Islet precursor cell (in vitro differentiated cells): ENCODE measurements at regions not wholly inside any gene's neighbourhood (a gene's known extent, or its start where the extent isn't known, plus 50 kb on each side); places are given as distances from the start of the nearest gene placed in this dataset.

Experiments
- DNase-seq: peaks from one replicate; pipeline ENCODE4 v3.0.0-alpha.2; 2018

- no peak for DNase-seq
Measured at GRCh38 chr6:18335948-18336347, 51.2 kb upstream of the RNF144B start.

DNA sequence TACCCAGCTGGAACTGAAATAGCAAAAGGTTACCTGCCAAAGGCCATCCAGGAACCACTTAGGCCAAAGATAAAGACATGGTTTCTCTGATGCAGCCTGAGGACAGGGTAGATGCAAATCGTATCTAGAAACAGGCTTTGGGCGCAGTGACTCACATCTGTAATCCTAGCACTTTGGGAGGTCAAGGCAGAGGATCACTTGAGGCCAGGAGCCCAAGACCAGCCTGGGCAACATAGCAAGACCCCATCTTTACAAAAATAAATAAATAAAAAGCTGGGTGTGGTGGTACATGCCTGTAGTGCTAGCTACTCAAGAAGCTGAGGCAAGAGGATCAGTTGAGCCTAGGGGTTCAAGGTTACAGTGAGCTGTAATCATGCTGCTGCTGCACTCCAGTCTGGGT lies 52.9 kb upstream of the RNF144B start:
- no peak for DNase-seq

DNA sequence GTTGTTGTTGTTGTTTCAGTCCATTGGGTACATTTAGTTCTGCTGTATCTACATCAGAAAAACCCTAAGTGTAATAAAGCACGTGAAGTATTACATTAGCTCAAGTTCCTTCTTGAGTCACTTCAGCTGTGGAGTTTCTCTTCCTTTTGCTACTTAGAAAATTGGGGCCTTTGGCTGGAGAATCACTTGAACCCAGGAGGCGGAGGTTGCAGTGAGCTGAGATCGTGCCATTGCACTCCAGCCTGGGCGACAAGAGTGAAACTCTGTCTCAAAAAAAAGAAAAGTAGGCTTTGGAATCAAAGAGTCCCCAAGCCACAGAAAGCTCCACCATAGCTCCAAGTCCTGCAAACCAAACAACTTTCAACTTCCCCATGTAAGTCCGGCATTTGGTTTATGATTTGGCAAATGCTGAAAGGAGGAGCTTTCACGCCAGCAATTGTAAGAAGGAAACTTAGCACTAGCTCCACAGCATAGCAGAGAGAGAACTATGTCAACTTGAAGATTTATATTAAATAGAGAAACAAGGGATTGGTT lies 56.5 kb upstream of the RNF144B start:
- no peak for DNase-seq

- no peak for DNase-seq
Measured at GRCh38 chr6:18329776-18330175, 57.4 kb upstream of the RNF144B start.

DNA sequence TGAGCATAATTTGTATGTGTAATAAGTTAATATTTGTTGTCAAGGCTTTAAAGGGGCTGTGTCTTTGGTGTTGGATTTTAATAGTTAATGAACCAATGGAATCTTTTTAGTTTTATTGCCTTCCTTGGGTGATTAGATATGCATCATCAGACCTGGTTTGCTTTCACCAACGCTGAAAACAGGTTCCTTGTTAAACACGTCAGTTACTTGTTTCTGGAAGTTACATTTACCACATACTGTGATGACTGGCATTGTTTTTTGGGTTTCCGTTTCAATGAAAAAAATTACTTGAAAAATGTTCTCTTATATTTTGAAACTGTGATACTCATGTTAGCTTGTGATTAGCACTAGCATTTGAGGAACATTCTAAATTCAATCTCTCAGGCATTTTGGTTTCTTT lies 58.6 kb upstream of the RNF144B start:
- no peak for DNase-seq

GRCh38 chr6:18328070-18328469 lies 59.1 kb upstream of the RNF144B start:
- no peak for DNase-seq

- DNase-seq, result peak; percentile 64
Measured at GRCh38 chr6:18327626-18328025, 59.5 kb upstream of the RNF144B start.

DNA sequence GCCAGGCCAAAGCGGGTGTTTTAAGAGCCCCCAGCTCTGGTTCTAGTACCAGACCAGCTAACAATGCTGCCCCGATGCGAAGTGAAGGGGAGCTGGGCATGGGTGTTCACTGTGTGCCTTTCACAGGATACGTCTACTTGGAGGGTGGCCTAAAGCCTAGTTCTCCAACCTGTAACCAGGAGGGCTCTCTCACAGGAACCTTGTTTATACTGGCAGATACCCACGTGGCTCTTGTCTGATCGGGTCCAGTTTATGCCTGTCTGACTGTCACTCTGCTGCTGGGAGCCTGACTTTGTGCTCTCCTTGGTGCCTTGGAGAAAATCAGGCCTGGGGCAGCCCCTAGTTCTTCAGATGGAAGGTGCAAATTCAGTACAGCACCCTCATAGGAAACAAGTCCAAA lies 60.2 kb upstream of the RNF144B start:
- DNase-seq, result no peak

DNA sequence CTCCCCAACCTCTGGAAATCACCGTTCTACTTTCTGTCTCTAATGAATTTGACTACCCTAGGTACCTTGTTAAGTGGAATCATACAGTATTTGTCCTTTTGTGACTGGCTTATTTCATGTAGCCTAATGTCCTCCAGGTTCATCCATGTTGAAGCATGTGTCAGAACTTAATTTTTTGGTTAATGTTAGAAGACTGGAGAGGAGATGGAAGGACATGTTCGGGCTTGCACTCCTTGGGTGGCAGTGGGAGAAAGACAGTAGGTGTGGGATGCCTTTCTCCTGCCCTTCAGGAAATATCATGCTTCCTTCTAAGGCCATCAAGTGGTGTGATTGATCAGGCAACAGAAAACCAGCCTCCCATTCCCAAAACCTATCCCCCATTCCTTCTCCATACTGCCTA lies 61.1 kb upstream of the RNF144B start:
- DNase-seq, result no peak

DNA sequence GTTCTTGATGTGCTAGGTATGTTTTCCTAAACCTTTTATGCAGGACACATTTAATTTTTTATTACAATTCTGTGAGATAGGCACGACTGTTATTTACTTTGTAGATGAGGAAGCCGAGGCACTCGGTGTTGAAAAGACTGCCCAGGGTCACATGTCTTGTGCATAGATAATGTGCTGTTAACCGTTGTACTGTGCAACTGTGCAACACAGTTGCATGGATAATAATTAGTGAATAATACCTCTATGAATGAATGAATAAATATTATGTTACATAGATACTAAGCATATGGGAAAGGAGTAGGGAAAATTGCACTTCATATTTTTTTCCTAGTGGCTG lies 60.3 kb upstream of the DEK start:
- no peak for DNase-seq

- no peak for DNase-seq
Measured at GRCh38 chr6:18323935-18324705, 59.8 kb upstream of the DEK start.

DNA sequence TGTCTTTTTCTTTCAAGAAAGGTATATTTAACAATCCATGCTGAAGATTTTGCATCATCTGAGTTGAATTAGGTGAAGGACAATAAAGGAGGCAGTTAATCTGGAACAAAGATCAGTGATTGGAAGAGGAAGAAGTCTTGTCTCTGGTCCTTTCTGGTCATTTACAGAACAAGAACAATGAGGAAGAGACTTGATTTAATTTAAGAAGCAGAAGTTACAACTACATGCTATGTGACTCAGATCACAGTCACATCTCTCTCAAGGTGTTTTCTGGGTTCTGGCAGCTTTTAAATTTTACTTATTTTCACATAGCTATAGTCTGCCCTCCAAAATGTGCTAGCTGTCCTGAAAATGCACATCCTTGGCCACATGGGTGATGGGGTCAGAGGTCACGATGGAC lies 53.5 kb upstream of the DEK start:
- DNase-seq, result no peak

DNA sequence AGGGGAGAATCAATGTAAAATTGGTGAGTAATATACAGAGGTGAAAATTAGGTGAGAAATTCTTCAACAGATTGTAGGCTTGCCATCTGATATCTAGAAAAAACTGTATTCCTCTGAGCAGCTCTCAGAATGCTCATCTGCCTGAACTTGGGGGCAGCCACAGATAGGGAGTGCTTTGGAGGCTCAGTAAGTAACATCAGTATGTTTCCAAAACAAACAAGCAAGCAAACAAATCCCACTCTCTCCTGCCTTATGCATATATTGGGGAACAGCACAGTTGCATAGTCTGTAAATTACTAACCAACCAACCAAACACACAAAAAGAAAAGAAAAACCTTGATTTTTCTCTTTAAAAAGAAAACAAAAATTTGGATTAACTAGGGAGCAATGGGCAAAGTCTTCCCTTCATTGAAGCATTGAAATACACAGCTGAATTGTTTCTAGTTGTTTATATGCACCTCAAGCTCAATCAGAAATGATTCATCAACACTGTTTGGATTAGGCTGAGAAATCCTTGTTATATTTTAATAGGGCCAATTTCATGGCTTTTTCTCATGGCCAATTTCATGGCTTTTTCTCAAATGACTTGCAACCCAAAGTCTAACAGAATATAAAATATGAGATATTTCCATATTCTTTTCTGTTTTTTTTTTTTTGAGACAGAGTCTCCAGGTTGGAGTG lies 50.1 kb upstream of the DEK start:
- DNase-seq, result no peak
